A549 (cell line): ENCODE measurements at regions not wholly inside any gene's neighbourhood (a gene's known extent, or its start where the extent isn't known, plus 50 kb on each side); places are given as distances from the start of the nearest gene placed in this dataset.

ENCODE experiments used
- ATAC-seq, 2 experiments: fragments of 200-7000 bp in 1 of 2; fragments of >200 bp in 1 of 2; cut with Nextera tagmentation in 1 of 2; cut with Tn5 transposase in 1 of 2; 3 replicates each; pipeline versions ENCODE4 v1.8.0 to v1.9.1; 2018 to 2020; ENCODE audit warnings: mild to moderate bottlenecking in 1 of 2, moderate library complexity in 1 of 2
- CTCF ChIA-PET: fragments of 300-600 bp; sonication (Branson Sonifier 250); formaldehyde crosslinking; extraction: SDS; loops from one replicate; lab custom pipeline; 2021; ENCODE audit warnings: antibody characterized with exemption, inconsistent platforms; lab: Yijun Ruan, JAX
- POLR2A ChIA-PET: fragments of 350-600 bp; formaldehyde crosslinking; extraction: SDS; loops from one replicate; lab custom pipeline; 2021; ENCODE audit warnings: antibody characterized with exemption, inconsistent platforms; lab: Yijun Ruan, JAX
- DNase-seq, 2 experiments: peaks; one replicate each; pipeline versions ENCODE4 v3.0.0 to v3.0.0-alpha.2; 2011 to 2016; ENCODE audit warnings: low read depth in 1 of 2, low spot score in 1 of 2
- FAIRE-seq: peaks from 2 replicates; lab custom pipeline; 2011; peaks lifted over from hg19 to GRCh38; lab: Jason Lieb, UNC
- H3K27ac ChIP-seq, 2 experiments: fragments of >200 bp; sonication (Bioruptor Twin); formaldehyde crosslinking; 3 replicates each; pipeline ENCODE4 v1.5.1; 2016 to 2017
- H3K4me1 ChIP-seq: fragments of >200 bp; sonication (Bioruptor Twin); formaldehyde crosslinking; 3 replicates; pipeline ENCODE4 v1.6.1; 2016
- H3K4me2 ChIP-seq: fragments of >200 bp; sonication (Bioruptor Twin); formaldehyde crosslinking; 3 replicates; pipeline ENCODE4 v1.6.1; 2016
- H3K4me3 ChIP-seq: fragments of >200 bp; sonication (Bioruptor Twin); formaldehyde crosslinking; 3 replicates; pipeline ENCODE4 v1.5.1; 2016
- H3K9me3 ChIP-seq: fragments of >200 bp; sonication (Bioruptor Twin); formaldehyde crosslinking; 3 replicates; pipeline ENCODE4 v1.6.1; 2016
- CEBPB ChIP-seq, 2 experiments: fragments of >200 bp in 1 of 2; sonication (Bioruptor Twin) in 1 of 2; formaldehyde crosslinking in 1 of 2; IDR thresholded peaks; 2 replicates each; pipeline ENCODE4 v1.6.1; 2012 to 2016
- EP300 ChIP-seq, 2 experiments: fragments of >200 bp; sonication (Bioruptor Twin); formaldehyde crosslinking; IDR thresholded peaks; 2 replicates in 1 of 2; 3 replicates in 1 of 2; pipeline ENCODE4 v1.6.1; 2016 to 2017
- FOSB ChIP-seq: fragments of 250-450 bp; sonication (Bioruptor Pico); IDR thresholded peaks from 2 replicates; pipeline ENCODE4 v1.5.0; 2020; ENCODE audit warnings: mild to moderate bottlenecking, moderate library complexity
- FOSL2 ChIP-seq, 2 experiments: fragments of 450-650 bp in 1 of 2; fragments of >200 bp in 1 of 2; sonication (Bioruptor Twin) in 1 of 2; formaldehyde crosslinking; IDR thresholded peaks; 2 replicates each; pipeline versions ENCODE4 v1.5.0 to v1.6.1; 2016 to 2020; ENCODE audit warnings: mild to moderate bottlenecking in 1 of 2, moderate library complexity in 1 of 2
- FOXS1 ChIP-seq: fragments of 250-450 bp; sonication (Bioruptor Pico); IDR thresholded peaks from 2 replicates; pipeline ENCODE4 v1.5.0; 2020; ENCODE audit warnings: mild to moderate bottlenecking, moderate library complexity
- HDAC2 ChIP-seq: fragments of 200-600 bp; sonication (generic); IDR thresholded peaks from 2 replicates; pipeline ENCODE4 v1.6.1; 2016
- HEYL ChIP-seq: fragments of 250-450 bp; sonication (Bioruptor Pico); IDR thresholded peaks from 2 replicates; pipeline ENCODE4 v1.8.0; 2021; ENCODE audit warnings: mild to moderate bottlenecking, moderate library complexity
- HOXA7 ChIP-seq: fragments of 250-450 bp; sonication (Bioruptor Pico); IDR thresholded peaks from 2 replicates; pipeline ENCODE4 v1.5.0; 2020; ENCODE audit warnings: mild to moderate bottlenecking, moderate library complexity
- HOXB5 ChIP-seq: fragments of 250-450 bp; sonication (Bioruptor Pico); IDR thresholded peaks from 2 replicates; pipeline ENCODE4 v1.5.0; 2020; ENCODE audit warnings: mild to moderate bottlenecking, moderate library complexity
- KDM5A ChIP-seq: fragments of 200-600 bp; sonication (generic); IDR thresholded peaks from 2 replicates; pipeline ENCODE4 v1.6.1; 2016; ENCODE audit warnings: antibody characterized with exemption, mild to moderate bottlenecking
- NFE2L2 ChIP-seq: fragments of 150-350 bp; conservative IDR thresholded peaks from 2 replicates; pipeline ENCODE4 v1.6.1; 2014; ENCODE audit warnings: low read length
- NPAS2 ChIP-seq: fragments of 250-450 bp; sonication (Bioruptor Pico); IDR thresholded peaks from 2 replicates; pipeline ENCODE4 v1.8.0; 2022; ENCODE audit warnings: mild to moderate bottlenecking, moderate library complexity, borderline replicate concordance
- PHF8 ChIP-seq: fragments of 200-600 bp; sonication (generic); IDR thresholded peaks from 2 replicates; pipeline ENCODE4 v1.6.1; 2016; ENCODE audit warnings: low read depth, mild to moderate bottlenecking, antibody characterized with exemption, moderate library complexity, borderline replicate concordance
- RARB ChIP-seq: fragments of 250-450 bp; sonication (Bioruptor Pico); IDR thresholded peaks from 2 replicates; pipeline ENCODE4 v1.8.0; 2021; ENCODE audit warnings: mild to moderate bottlenecking, moderate library complexity
- REST ChIP-seq: fragments of 200-600 bp; sonication (generic); IDR thresholded peaks from 2 replicates; pipeline ENCODE4 v1.6.1; 2016; ENCODE audit warnings: antibody characterized with exemption, mild to moderate bottlenecking, moderate library complexity
- TP53 ChIP-seq: fragments of 250-450 bp; sonication (Bioruptor Pico); IDR thresholded peaks from 2 replicates; pipeline ENCODE4 v1.5.0; 2021; ENCODE audit warnings: mild to moderate bottlenecking, moderate library complexity
- USF2 ChIP-seq: fragments of 450-650 bp; IDR thresholded peaks from 2 replicates; pipeline ENCODE4 v1.6.1; 2014; ENCODE audit warnings: antibody characterized with exemption
- ZSCAN20 ChIP-seq: fragments of 250-450 bp; sonication (Bioruptor Pico); IDR thresholded peaks from 2 replicates; pipeline ENCODE4 v1.8.0; 2022; ENCODE audit warnings: mild to moderate bottlenecking, moderate library complexity
- WGBS: methylation state at CpG from one replicate; pipeline ENCODE4 v1.1.6; 2017; ENCODE audit errors: missing lambda C conversion rate; 5-methylcytosine and 5-hydroxymethylcytosine counted together
- TF ChIP-seq, protein P1 (sequence below): fragments of 150-350 bp; IDR thresholded peaks from 2 replicates; pipeline ENCODE4 v1.6.1; 2014; ENCODE audit warnings: low read depth, mild to moderate bottlenecking, low read length

DNA sequence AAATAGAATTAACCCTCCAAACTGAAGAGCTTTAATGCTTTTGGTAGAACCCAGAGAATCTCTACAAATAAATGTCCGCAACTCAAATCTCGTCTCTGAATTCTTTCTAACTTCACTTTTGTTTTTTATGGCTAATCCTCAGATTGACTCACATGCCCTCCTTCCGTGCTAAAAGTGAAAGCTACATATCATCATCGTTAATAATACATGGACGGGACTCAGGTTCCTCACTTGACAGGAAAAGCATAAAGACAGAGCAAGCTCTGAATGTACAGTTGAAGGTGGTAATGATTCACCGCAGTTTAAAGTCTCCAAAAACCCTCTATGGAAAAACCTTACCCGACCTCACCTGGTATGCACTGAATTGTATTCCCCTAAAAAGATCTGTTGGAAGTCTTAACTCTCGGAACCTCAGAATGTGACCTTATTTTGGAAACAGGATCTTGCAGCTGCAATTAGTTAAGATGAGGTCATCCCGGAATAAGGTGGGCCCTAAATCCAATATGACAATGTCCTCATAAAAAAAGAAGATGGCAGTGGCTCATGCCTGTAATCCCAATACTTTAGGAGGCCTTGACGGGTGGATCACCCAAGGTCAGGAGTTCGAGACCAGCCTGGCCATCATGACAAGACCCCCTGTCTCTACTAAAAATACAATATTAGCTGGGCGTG, 147.4 kb upstream of the FOXN3 start:
- no peak overlapping the region for H3K4me2 ChIP-seq
- no peak for DNase-seq
- no peak for FAIRE-seq
- H3K27ac ChIP-seq: no peak overlapping the region
- no peak for ATAC-seq
- WGBS: 52% methylated on average over 12 of the region's 12 CpGs
- no peaks in the 10 kb centered on the region for H3K4me1 ChIP-seq
- no peak overlapping the region for H3K4me3 ChIP-seq
- no peaks in the 10 kb centered on the region for H3K9me3 ChIP-seq
- ChIA-PET CTCF (interaction anchor here (1.2 kb wide), 1 partner anchor 32 kb away, joined by 3 read pairs; no protein-coding TSS in a partner anchor), POLR2A (no interaction called here)
- no peak for TF ChIP-seq RARB (CRISPR knock-in tag)

DNA sequence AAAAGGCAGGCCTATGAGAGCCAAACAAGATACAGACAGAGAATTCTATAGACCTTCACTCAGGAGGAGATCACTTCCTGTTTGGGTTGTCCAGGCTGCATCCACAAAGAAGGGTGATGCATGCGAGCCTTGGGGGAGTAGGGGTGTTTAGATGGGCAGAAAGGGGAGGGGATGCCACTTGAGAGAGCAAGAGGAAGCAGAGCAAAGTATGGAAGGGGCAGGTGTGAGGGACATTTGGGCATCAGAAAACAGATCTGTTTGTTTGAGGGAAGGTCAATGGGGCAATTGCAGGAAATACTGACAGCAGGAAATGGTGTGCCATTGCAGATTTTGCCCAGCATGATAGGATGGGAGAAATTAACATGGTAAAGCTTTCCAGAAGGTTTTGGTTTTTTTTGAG, 146.4 kb upstream of the FOXN3 start:
- H3K27ac ChIP-seq: no peak overlapping the region
- no peaks in the 10 kb centered on the region for H3K4me1 ChIP-seq
- no peaks in the 10 kb centered on the region for H3K9me3 ChIP-seq
- ATAC-seq: no peak
- ChIA-PET POLR2A (no interaction called here), CTCF (interaction anchor here (1.2 kb wide), 1 partner anchor 31 kb away, joined by 3 read pairs; no protein-coding TSS in a partner anchor)
- no peak for TF ChIP-seq EP300 (IDR thresholded peaks at IDR 0.05)
- TF ChIP-seq REST: no peak
- TF ChIP-seq HEYL (CRISPR knock-in tag): no peak
- no peak for TF ChIP-seq CEBPB (IDR thresholded peaks at IDR 0.05)
- no peak for TF ChIP-seq ZSCAN20 (CRISPR knock-in tag)
- no peak for TF ChIP-seq FOSB
- TF ChIP-seq FOSL2 (IDR thresholded peaks at IDR 0.05): no peak
- no peak for TF ChIP-seq FOSL2 (CRISPR knock-in tag; IDR thresholded peaks at IDR 0.05)
- no peak for TF ChIP-seq TP53 (CRISPR knock-in tag)
- no peak overlapping the region for H3K4me3 ChIP-seq
- DNase-seq: no peak
- no peak for FAIRE-seq
- WGBS: 67% methylated on average over 1 of the region's 1 CpG
- no peak overlapping the region for H3K4me2 ChIP-seq

DNA sequence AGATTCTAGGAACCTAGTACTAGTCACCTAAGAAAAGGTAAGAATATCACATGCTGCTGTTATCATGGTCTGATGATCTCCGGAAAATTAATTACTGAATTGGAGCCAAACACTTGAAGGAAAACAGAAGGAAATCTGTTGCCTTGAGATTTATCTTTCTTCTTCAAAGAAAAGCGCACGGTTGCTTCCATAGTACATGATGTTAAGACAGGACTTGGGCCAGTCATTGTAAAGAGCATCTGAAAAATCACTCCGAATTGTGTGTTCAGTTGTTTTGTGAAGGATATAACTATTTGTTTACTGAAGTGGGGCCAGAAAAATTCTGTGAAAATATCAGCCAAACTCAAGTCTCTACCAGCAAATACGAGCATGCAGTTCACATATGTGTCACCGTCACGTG, 134.9 kb upstream of the FOXN3 start:
- ATAC-seq (no peak), DNase-seq (no peak), FAIRE-seq (no peak)
- no peak overlapping the region for H3K4me3 ChIP-seq
- ChIA-PET POLR2A (no interaction called here), CTCF (no interaction called here)
- WGBS: 57% methylated on average over 7 of the region's 7 CpGs
- H3K9me3 ChIP-seq: no peaks in the 10 kb centered on the region
- H3K4me1 ChIP-seq: no peaks in the 10 kb centered on the region
- no peak overlapping the region for H3K4me2 ChIP-seq
- no peak overlapping the region for H3K27ac ChIP-seq
- TF ChIP-seq HDAC2 (no peak), HEYL (CRISPR knock-in tag) (no peak), HOXB5 (CRISPR knock-in tag) (no peak), FOXS1 (CRISPR knock-in tag) (no peak), PHF8 (no peak), USF2 (no peak), KDM5A (no peak), NPAS2 (CRISPR knock-in tag) (no peak), NFE2L2 (no peak), HOXA7 (CRISPR knock-in tag) (no peak), TP53 (CRISPR knock-in tag) (no peak)
- TF ChIP-seq, protein P1, sequence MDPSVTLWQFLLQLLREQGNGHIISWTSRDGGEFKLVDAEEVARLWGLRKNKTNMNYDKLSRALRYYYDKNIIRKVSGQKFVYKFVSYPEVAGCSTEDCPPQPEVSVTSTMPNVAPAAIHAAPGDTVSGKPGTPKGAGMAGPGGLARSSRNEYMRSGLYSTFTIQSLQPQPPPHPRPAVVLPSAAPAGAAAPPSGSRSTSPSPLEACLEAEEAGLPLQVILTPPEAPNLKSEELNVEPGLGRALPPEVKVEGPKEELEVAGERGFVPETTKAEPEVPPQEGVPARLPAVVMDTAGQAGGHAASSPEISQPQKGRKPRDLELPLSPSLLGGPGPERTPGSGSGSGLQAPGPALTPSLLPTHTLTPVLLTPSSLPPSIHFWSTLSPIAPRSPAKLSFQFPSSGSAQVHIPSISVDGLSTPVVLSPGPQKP: no peak
- TF ChIP-seq, all 56 proteins: peak for 0
